Activated naive CD8-positive, alpha-beta T cell treated with anti-CD3 and anti-CD28 coated beads, Interleukin-2, amount 50 U/mL, for 24 hours (primary cell): ENCODE measurements at regions not wholly inside any gene's neighbourhood (a gene's known extent, or its start where the extent isn't known, plus 50 kb on each side); places are given as distances from the start of the nearest gene placed in this dataset.
"Not testable (repeated sequence)": the region's sequence is repeated elsewhere in the genome, so short reads cannot be mapped to it uniquely, and the experiment has no call there.

Experiments
- ATAC-seq: fragments of 150-1000 bp; cut with Tn5 transposase; one replicate; pipeline ENCODE4 v1.10.0; 2021
- DNase-seq: peaks from one replicate; pipeline ENCODE4 v3.0.0; 2021
- H3K27ac Mint-ChIP-seq: one replicate; pipeline ENCODE4 v1.8.0; 2021; ENCODE audit warnings: mild to moderate bottlenecking, mixed read lengths
- H3K27me3 Mint-ChIP-seq: one replicate; pipeline ENCODE4 v1.8.0; 2021; ENCODE audit warnings: mixed read lengths
- H3K36me3 Mint-ChIP-seq: one replicate; pipeline ENCODE4 v1.8.0; 2021; ENCODE audit warnings: low read depth, mixed read lengths
- H3K4me1 Mint-ChIP-seq: one replicate; pipeline ENCODE4 v1.8.0; 2021; ENCODE audit warnings: mixed read lengths
- H3K4me3 Mint-ChIP-seq: one replicate; pipeline ENCODE4 v1.8.0; 2021; ENCODE audit warnings: mild to moderate bottlenecking, moderate library complexity, mixed read lengths
- H3K9me3 Mint-ChIP-seq: one replicate; pipeline ENCODE4 v1.8.0; 2021; ENCODE audit warnings: mixed read lengths

- not testable (repeated sequence) for H3K36me3 Mint-ChIP-seq, H3K27ac Mint-ChIP-seq, H3K4me1 Mint-ChIP-seq, DNase-seq, ATAC-seq, H3K4me3 Mint-ChIP-seq, H3K27me3 Mint-ChIP-seq
- H3K9me3 Mint-ChIP-seq = peaks cover 27% of the 10 kb centered on the region
These were observed 56.8 kb downstream of the SCGB2B2 start for GRCh38 chr19:34620134-34620533.

GRCh38 chr19:34618410-34618809, 58.5 kb downstream of the SCGB2B2 start:
- Mint-ChIP-seq H3K9me3 (peaks cover 40% of the 10 kb centered on the region), H3K4me1 (no peaks in the 10 kb centered on the region), H3K36me3 (peaks cover 13% of the 10 kb centered on the region), H3K4me3 (no peak overlapping the region), H3K27me3 (no peaks in the 10 kb centered on the region), H3K27ac (no peak overlapping the region)
- DNase-seq (no peak), ATAC-seq (no peak)

GRCh38 chr19:34617996-34618395, 59.0 kb downstream of the SCGB2B2 start:
- ATAC-seq, H3K4me3 Mint-ChIP-seq, H3K27me3 Mint-ChIP-seq, H3K4me1 Mint-ChIP-seq, H3K27ac Mint-ChIP-seq, DNase-seq: not testable (repeated sequence)
- H3K36me3 Mint-ChIP-seq = peaks cover 15% of the 10 kb centered on the region
- peaks cover 42% of the 10 kb centered on the region for H3K9me3 Mint-ChIP-seq

- peaks cover 34% of the 10 kb centered on the region for H3K9me3 Mint-ChIP-seq
- no peak for DNase-seq
- peaks cover 3% of the 10 kb centered on the region for H3K4me1 Mint-ChIP-seq
- no peak overlapping the region for H3K27ac Mint-ChIP-seq
- ATAC-seq = no peak
- no peaks in the 10 kb centered on the region for H3K27me3 Mint-ChIP-seq
- peaks cover 2% of the 10 kb centered on the region for H3K36me3 Mint-ChIP-seq
- H3K4me3 Mint-ChIP-seq = no peak overlapping the region
These were observed 74.0 kb downstream of the SCGB2B2 start for GRCh38 chr19:34603003-34603402.

GRCh38 chr19:34601071-34601470, 75.9 kb downstream of the SCGB2B2 start:
- H3K9me3 Mint-ChIP-seq = peaks cover 25% of the 10 kb centered on the region
- H3K27me3 Mint-ChIP-seq = no peaks in the 10 kb centered on the region

GRCh38 chr19:34600366-34600765, 76.6 kb downstream of the SCGB2B2 start:
- peaks cover 25% of the 10 kb centered on the region for H3K9me3 Mint-ChIP-seq
- no peaks in the 10 kb centered on the region for H3K27me3 Mint-ChIP-seq
- no peak overlapping the region for H3K4me3 Mint-ChIP-seq
- H3K4me1 Mint-ChIP-seq = peaks cover 3% of the 10 kb centered on the region
- DNase-seq = no peak
- peaks cover 2% of the 10 kb centered on the region for H3K36me3 Mint-ChIP-seq
- H3K27ac Mint-ChIP-seq = no peak overlapping the region
- ATAC-seq = no peak

More at GRCh38 chr19:34601071-34601470, 75.9 kb downstream of the SCGB2B2 start:
- H3K4me1 Mint-ChIP-seq = peaks cover 3% of the 10 kb centered on the region
- no peak overlapping the region for H3K27ac Mint-ChIP-seq
- H3K4me3 Mint-ChIP-seq = no peak overlapping the region
- H3K36me3 Mint-ChIP-seq = peaks cover 2% of the 10 kb centered on the region
- DNase-seq = no peak
- no peak for ATAC-seq

- Mint-ChIP-seq H3K27ac (no peak overlapping the region), H3K9me3 (peaks cover 16% of the 10 kb centered on the region)
These were observed 78.5 kb downstream of the SCGB2B2 start for GRCh38 chr19:34598217-34599155.

GRCh38 chr19:34597596-34597995, 79.4 kb downstream of the SCGB2B2 start:
- H3K4me3 Mint-ChIP-seq = no peak overlapping the region
- no peak for ATAC-seq
- DNase-seq = no peak
- H3K4me1 Mint-ChIP-seq = peaks cover 3% of the 10 kb centered on the region
- H3K9me3 Mint-ChIP-seq = peaks cover 16% of the 10 kb centered on the region
- no peaks in the 10 kb centered on the region for H3K36me3 Mint-ChIP-seq
- no peaks in the 10 kb centered on the region for H3K27me3 Mint-ChIP-seq
- no peak overlapping the region for H3K27ac Mint-ChIP-seq

More at GRCh38 chr19:34598217-34599155, 78.5 kb downstream of the SCGB2B2 start:
- Mint-ChIP-seq H3K4me1 (peaks cover 3% of the 10 kb centered on the region), H3K36me3 (no peaks in the 10 kb centered on the region), H3K27me3 (no peaks in the 10 kb centered on the region), H3K4me3 (no peak overlapping the region)
- no peak for DNase-seq
- no peak for ATAC-seq

GRCh38 chr19:34596989-34597388, 80.0 kb downstream of the SCGB2B2 start:
- Mint-ChIP-seq H3K27me3 (no peaks in the 10 kb centered on the region), H3K36me3 (no peaks in the 10 kb centered on the region), H3K27ac (no peak overlapping the region), H3K4me3 (no peak overlapping the region), H3K4me1 (peaks cover 3% of the 10 kb centered on the region), H3K9me3 (peaks cover 16% of the 10 kb centered on the region)
- no peak for DNase-seq
- no peak for ATAC-seq

- Mint-ChIP-seq H3K4me3 (no peak overlapping the region), H3K4me1 (peaks cover 3% of the 10 kb centered on the region), H3K27me3 (no peaks in the 10 kb centered on the region), H3K36me3 (no peaks in the 10 kb centered on the region), H3K27ac (no peak overlapping the region), H3K9me3 (peaks cover 16% of the 10 kb centered on the region)
- DNase-seq (no peak), ATAC-seq (no peak)
These were observed 80.8 kb downstream of the SCGB2B2 start for GRCh38 chr19:34596115-34596514.

- no peak for ATAC-seq
- peaks cover 3% of the 10 kb centered on the region for H3K4me1 Mint-ChIP-seq
- no peaks in the 10 kb centered on the region for H3K27me3 Mint-ChIP-seq
- H3K27ac Mint-ChIP-seq = no peak overlapping the region
- peaks cover 16% of the 10 kb centered on the region for H3K9me3 Mint-ChIP-seq
- H3K36me3 Mint-ChIP-seq = no peaks in the 10 kb centered on the region
- no peak for DNase-seq
- H3K4me3 Mint-ChIP-seq = no peak overlapping the region
These were observed 81.3 kb downstream of the SCGB2B2 start for GRCh38 chr19:34595683-34596082.

- Mint-ChIP-seq H3K27ac (no peak overlapping the region), H3K9me3 (peaks cover 21% of the 10 kb centered on the region), H3K4me3 (no peak overlapping the region), H3K36me3 (no peaks in the 10 kb centered on the region), H3K27me3 (peaks cover 2% of the 10 kb centered on the region), H3K4me1 (no peaks in the 10 kb centered on the region)
- no peak for ATAC-seq
- no peak for DNase-seq
These were observed 86.7 kb downstream of the SCGB2B2 start for GRCh38 chr19:34590228-34590627.

GRCh38 chr19:34589730-34590129, 87.2 kb downstream of the SCGB2B2 start:
- H3K36me3 Mint-ChIP-seq = no peaks in the 10 kb centered on the region
- no peak for ATAC-seq

GRCh38 chr19:34588846-34589245, 88.1 kb downstream of the SCGB2B2 start:
- H3K27me3 Mint-ChIP-seq = peaks cover 2% of the 10 kb centered on the region
- H3K4me1 Mint-ChIP-seq = no peaks in the 10 kb centered on the region
- H3K27ac Mint-ChIP-seq = no peak overlapping the region
- H3K36me3 Mint-ChIP-seq = no peaks in the 10 kb centered on the region
- H3K9me3 Mint-ChIP-seq = peaks cover 27% of the 10 kb centered on the region
- ATAC-seq (no peak), DNase-seq (no peak)
- H3K4me3 Mint-ChIP-seq = no peak overlapping the region

More at GRCh38 chr19:34589730-34590129, 87.2 kb downstream of the SCGB2B2 start:
- H3K4me3 Mint-ChIP-seq = no peak overlapping the region
- no peaks in the 10 kb centered on the region for H3K4me1 Mint-ChIP-seq
- H3K27ac Mint-ChIP-seq = no peak overlapping the region
- DNase-seq = no peak
- H3K27me3 Mint-ChIP-seq = peaks cover 2% of the 10 kb centered on the region
- H3K9me3 Mint-ChIP-seq = peaks cover 23% of the 10 kb centered on the region

GRCh38 chr19:34588249-34588648, 88.7 kb downstream of the SCGB2B2 start:
- DNase-seq (no peak), ATAC-seq (no peak)
- H3K9me3 Mint-ChIP-seq = peaks cover 29% of the 10 kb centered on the region
- no peaks in the 10 kb centered on the region for H3K36me3 Mint-ChIP-seq
- H3K4me1 Mint-ChIP-seq = no peaks in the 10 kb centered on the region
- H3K4me3 Mint-ChIP-seq = no peak overlapping the region
- no peak overlapping the region for H3K27ac Mint-ChIP-seq
- H3K27me3 Mint-ChIP-seq = peaks cover 2% of the 10 kb centered on the region
